Testis (tissue), 2 donors: ENCODE measurements at regions not wholly inside any gene's neighbourhood (a gene's known extent, or its start where the extent isn't known, plus 50 kb on each side); places are given as distances from the start of the nearest gene placed in this dataset.

Experiments
- CTCF ChIP-seq, 3 experiments: fragments of 450-650 bp in 2 of 3; fragments of 200-600 bp in 1 of 3; sonication (generic) in 1 of 3; IDR thresholded peaks; one replicate each; pipeline ENCODE4 v1.5.1; 2016 to 2019; ENCODE audit warnings: antibody characterized with exemption in 3 of 3, mild to moderate bottlenecking in 2 of 3, moderate library complexity in 1 of 3
- POLR2A ChIP-seq: fragments of 450-650 bp; IDR thresholded peaks from one replicate; pipeline ENCODE4 v1.6.1; 2017; ENCODE audit warnings: antibody characterized with exemption, mild to moderate bottlenecking, moderate library complexity

DNA sequence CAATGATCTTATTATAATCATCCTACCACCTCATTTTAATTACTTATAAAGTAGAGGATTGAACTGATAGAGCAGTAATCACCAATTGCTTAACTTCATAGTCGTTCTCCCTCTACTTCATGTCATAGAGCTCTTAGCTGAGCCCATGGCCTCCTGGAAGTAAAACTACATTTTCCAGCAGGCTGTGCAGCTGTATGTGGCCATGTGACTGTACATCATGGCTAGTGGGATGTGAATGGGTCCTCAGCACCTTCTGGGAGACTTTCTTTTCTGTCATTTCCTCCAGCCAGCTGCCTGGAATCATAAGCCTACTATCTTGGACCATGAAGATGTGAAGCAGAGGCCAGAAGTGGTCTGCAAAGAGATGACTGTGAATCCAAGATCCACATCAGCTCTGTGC lies 128.7 kb upstream of the SKOR2 start:
- TF ChIP-seq POLR2A, result no peak
- TF ChIP-seq CTCF (IDR thresholded peaks at IDR 0.05), result no peak
